ENCODE measurements at regions not wholly inside any gene's neighbourhood (a gene's known extent, or its start where the extent isn't known, plus 50 kb on each side); places are given as distances from the start of the nearest gene placed in this dataset.

DNA sequence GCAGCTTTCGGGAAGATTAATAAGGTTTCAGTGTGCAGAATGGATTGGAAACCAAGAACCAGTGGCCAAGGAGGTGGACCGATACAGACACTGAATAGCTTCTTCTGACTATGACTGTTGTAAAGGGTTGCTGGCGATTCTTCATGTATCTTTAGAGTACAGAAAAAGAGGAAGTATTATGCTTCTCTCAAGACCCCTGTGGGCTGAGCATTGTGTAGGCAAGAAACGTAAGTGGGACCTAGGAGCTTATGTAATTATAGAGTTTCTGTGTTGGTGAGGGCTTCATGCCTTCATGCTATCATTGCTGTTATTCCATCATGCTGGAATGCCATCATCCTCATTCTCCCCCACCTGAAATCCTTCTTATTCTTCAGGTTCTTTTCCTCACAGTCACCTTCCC is 105.4 kb upstream of the AKIRIN2 start:
- Mint-ChIP-seq H3K4me1 (ENCODE audit: low read depth) (peaks cover 3% of the 10 kb centered on the region), H3K9me3 (no peaks in the 10 kb centered on the region), H3K27me3 (ENCODE audit: low read depth) (no peaks in the 10 kb centered on the region), H3K36me3 (ENCODE audit: low read depth) (no peaks in the 10 kb centered on the region), H3K27ac (no peak overlapping the region), H3K4me3 (no peak overlapping the region)

DNA sequence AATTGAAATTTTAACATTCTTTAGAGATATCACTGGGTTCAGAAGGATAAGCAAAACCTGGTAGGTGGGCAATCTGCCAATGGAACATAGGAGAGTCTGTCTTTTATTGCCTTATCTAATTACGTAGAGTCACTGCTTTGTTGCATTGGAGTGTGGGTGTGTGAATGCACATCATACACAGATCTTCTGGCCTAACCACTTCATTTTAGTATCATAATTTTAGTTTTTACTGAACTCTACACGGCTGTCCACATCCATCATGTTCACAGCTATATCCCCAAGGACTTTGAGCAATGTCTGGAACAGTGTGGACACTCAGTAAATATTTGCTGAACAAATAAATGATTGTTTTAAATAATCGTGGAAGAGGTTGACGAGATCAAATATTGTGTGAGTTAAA is 104.6 kb upstream of the AKIRIN2 start:
- Mint-ChIP-seq H3K27ac (no peak overlapping the region), H3K27me3 (ENCODE audit: low read depth) (no peaks in the 10 kb centered on the region), H3K4me1 (ENCODE audit: low read depth) (peaks cover 3% of the 10 kb centered on the region), H3K36me3 (ENCODE audit: low read depth) (no peaks in the 10 kb centered on the region), H3K9me3 (no peaks in the 10 kb centered on the region), H3K4me3 (no peak overlapping the region)

DNA sequence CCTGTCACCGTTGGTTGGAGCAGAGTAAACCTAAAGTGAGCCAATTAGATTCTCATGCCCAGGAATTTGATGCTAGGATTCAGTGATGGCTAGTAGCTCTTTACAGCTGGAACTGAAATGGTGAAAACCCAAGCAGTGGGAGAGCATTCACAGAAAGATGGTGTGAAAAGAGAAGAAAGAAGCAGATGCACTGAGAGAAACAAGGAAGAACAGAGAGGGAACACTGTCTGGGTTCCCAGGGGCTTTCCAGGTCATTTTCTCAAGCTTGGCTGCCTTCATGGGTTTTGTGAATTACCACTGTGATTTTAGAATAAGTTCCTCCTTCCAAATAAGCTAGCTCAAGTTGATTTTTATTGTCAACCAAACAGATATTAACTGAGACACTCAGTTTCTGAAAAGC is 104.1 kb upstream of the AKIRIN2 start:
- no peak overlapping the region for H3K4me3 Mint-ChIP-seq
- H3K27ac Mint-ChIP-seq, result no peak overlapping the region
- peaks cover 3% of the 10 kb centered on the region for H3K4me1 Mint-ChIP-seq (ENCODE audit: low read depth)
- H3K27me3 Mint-ChIP-seq (ENCODE audit: low read depth), result no peaks in the 10 kb centered on the region
- no peaks in the 10 kb centered on the region for H3K9me3 Mint-ChIP-seq
- no peaks in the 10 kb centered on the region for H3K36me3 Mint-ChIP-seq (ENCODE audit: low read depth)

DNA sequence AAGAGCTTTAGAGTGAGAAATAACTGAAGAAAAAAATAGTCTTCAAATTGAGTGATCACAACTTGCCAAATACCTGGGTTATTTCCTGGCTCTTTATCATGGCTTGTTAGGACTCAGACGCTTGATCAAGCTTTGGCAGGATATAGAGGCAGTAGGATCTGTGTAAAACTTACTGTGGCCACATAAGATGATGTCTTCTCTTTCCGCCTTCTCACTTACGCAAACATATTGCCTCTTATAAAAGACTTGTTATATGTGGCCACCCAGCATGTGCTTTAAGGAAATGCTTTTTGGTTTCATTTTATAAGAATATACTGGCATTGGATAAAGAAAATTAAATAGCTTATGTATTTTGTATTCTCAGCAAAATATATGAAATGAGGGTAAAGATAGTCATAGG is 101.8 kb upstream of the AKIRIN2 start:
- Mint-ChIP-seq H3K9me3 (no peaks in the 10 kb centered on the region), H3K27me3 (ENCODE audit: low read depth) (peaks cover 4% of the 10 kb centered on the region), H3K27ac (no peak overlapping the region), H3K4me3 (no peak overlapping the region), H3K36me3 (ENCODE audit: low read depth) (no peaks in the 10 kb centered on the region), H3K4me1 (ENCODE audit: low read depth) (peaks cover 6% of the 10 kb centered on the region)

DNA sequence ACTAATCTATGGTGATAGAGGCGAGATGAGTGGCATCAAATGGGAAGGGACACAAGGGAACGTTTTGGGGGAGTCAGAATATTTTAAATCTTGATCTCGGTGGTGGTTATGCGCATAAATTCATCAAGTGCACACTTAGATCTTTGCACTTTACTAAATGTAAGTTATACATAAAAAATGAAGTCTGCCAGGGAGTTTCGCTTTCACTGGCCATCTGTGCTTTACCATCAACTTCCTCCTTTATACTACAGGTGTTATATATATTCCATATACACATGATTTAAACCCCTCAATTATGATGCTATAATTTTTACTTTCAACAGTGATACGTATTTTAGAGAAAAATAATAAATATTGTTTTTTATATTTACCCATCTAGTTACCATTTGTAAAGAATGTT is 97.6 kb upstream of the AKIRIN2 start:
- Mint-ChIP-seq H3K36me3 (ENCODE audit: low read depth) (no peaks in the 10 kb centered on the region), H3K27me3 (ENCODE audit: low read depth) (peaks cover 9% of the 10 kb centered on the region), H3K9me3 (no peaks in the 10 kb centered on the region), H3K27ac (no peak overlapping the region), H3K4me3 (no peak overlapping the region), H3K4me1 (ENCODE audit: low read depth) (peaks cover 3% of the 10 kb centered on the region)

DNA sequence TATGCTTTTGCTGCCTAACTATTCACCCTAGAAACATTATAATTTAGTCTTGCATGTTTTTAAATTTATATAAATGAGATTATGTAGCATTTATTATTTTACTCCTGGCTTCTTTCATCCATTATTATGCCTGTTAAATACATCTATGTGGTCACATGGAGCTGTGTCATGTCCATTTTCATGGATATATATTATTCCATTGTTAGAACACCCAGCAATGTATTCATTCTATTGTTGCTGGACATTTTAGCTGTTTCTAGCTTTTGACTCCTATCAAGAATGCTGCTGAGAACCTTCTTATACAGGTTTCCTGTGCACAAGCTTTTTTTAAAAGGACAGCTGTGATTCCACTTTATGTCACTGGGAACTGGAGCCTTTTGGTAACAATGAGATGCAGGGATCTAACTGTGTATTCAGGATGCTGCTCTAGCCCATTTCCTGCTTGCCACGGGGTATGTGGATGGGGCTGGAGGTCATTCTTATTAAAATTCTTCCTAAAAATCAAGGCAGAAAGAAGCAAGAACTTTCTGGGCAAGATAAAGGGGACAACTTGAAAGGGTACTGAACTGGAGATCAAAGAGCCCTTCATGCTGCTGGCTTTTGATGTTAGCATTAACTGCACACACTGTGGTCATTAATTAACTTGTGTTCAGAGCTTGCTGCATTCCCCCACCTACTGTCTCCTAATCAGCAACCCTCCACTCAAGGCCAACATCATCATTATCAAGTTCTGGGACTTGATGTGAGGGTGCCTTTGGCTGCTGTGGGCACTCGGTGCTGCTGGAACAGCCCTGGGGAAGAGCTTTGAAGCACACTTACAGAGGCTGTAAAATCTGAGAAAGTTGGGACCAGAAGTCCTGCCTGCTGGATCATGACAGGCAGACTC is 96.6 kb upstream of the AKIRIN2 start:
- no peaks in the 10 kb centered on the region for H3K36me3 Mint-ChIP-seq (ENCODE audit: low read depth)
- H3K4me1 Mint-ChIP-seq (ENCODE audit: low read depth), result peaks cover 3% of the 10 kb centered on the region
- peaks cover 9% of the 10 kb centered on the region for H3K27me3 Mint-ChIP-seq (ENCODE audit: low read depth)
- no peak overlapping the region for H3K27ac Mint-ChIP-seq
- no peaks in the 10 kb centered on the region for H3K9me3 Mint-ChIP-seq
- no peak overlapping the region for H3K4me3 Mint-ChIP-seq

DNA sequence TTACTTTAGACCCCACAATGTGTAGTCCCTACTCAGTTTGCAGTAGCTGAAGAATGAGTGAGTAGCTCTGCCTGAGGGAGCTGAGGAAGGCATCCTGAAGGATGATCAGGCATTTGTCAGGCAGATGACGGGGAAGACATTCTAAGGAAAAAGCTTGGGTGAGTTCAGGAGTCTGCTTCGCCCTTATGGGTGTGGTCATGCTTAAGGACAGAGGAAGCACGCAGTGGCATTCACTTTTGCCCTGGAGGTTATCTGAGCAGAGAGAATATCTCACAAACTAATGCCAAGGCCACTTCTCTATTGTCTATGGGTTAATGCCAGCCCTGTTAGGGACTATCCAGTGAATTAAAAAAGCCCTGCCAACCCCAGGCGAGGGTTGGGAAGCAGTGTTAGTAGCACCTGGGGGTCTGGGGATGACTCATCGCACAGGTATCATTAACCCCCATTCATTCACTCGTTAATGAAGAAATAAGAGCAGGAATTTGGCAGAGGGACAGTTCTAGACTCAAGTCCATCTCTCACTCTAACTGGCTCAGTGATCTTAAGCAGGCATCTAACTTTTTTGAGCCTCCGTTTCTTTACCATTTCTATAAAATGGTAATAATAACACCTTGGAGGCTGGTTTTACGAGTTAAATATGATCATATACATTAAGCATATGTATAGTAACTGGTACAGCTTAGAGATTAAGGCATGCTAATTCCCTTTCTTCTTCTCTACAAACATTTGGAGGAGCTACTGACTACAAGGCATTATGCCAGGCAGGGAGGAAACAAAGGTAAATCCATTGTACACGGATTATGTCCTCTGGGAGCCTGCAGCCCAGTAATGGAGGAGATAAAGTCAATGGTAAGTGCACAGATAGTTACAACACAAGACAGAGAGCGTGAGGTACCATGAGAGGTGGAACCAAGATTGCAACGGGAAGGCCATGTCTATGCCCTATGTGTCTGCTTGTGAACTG is 93.2 kb upstream of the AKIRIN2 start:
- peaks cover 6% of the 10 kb centered on the region for H3K27me3 Mint-ChIP-seq (ENCODE audit: low read depth)
- no peaks in the 10 kb centered on the region for H3K36me3 Mint-ChIP-seq (ENCODE audit: low read depth)
- peaks cover 3% of the 10 kb centered on the region for H3K4me1 Mint-ChIP-seq (ENCODE audit: low read depth)
- H3K27ac Mint-ChIP-seq, result no peak overlapping the region
- H3K9me3 Mint-ChIP-seq, result no peaks in the 10 kb centered on the region
- H3K4me3 Mint-ChIP-seq, result no peak overlapping the region

DNA sequence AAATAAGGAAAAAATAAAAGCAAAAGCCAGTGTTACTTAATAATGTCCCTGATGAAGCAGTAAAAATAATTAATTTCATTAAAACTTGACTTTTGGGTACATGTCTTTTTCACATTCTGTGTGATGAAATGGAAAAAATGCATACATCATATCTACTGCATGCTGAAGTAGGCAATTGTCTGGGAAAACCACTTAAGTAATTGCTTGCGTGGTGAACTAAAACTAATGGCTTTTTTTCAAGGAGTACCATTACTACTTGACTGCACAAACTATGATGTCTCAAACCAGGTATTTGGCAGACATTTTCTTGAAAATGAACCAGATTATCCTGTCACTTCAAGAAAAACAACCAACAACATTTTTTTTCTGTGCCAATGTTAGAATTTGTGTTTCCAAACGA is 91.3 kb upstream of the AKIRIN2 start:
- no peak overlapping the region for H3K27ac Mint-ChIP-seq
- H3K4me3 Mint-ChIP-seq, result no peak overlapping the region
- H3K9me3 Mint-ChIP-seq, result no peaks in the 10 kb centered on the region
- no peaks in the 10 kb centered on the region for H3K4me1 Mint-ChIP-seq (ENCODE audit: low read depth)
- H3K36me3 Mint-ChIP-seq (ENCODE audit: low read depth), result no peaks in the 10 kb centered on the region
- H3K27me3 Mint-ChIP-seq (ENCODE audit: low read depth), result peaks cover 9% of the 10 kb centered on the region

DNA sequence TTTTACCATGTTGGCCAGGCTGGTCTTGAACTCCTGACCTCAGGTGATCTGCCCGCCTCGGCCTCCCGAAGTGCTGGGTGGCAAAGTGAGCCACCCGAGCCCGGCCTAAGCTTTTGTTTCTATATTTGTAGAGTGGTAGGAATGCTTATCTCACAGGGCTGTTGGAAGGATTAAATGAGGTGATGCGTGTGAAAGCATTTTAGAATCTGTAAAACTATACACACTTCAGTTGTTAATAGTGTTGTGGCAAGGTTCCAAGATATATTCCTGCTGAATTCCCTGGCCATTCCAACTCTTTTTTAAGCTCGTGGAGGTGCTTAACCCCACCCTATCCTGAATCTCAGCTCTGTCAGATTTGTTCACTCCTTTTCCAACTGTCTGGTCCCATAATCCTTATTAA is 89.9 kb upstream of the AKIRIN2 start:
- H3K36me3 Mint-ChIP-seq (ENCODE audit: low read depth), result no peaks in the 10 kb centered on the region
- peaks cover 8% of the 10 kb centered on the region for H3K27me3 Mint-ChIP-seq (ENCODE audit: low read depth)
- H3K9me3 Mint-ChIP-seq, result no peaks in the 10 kb centered on the region
- no peaks in the 10 kb centered on the region for H3K4me1 Mint-ChIP-seq (ENCODE audit: low read depth)
- no peak overlapping the region for H3K27ac Mint-ChIP-seq
- H3K4me3 Mint-ChIP-seq, result no peak overlapping the region

DNA sequence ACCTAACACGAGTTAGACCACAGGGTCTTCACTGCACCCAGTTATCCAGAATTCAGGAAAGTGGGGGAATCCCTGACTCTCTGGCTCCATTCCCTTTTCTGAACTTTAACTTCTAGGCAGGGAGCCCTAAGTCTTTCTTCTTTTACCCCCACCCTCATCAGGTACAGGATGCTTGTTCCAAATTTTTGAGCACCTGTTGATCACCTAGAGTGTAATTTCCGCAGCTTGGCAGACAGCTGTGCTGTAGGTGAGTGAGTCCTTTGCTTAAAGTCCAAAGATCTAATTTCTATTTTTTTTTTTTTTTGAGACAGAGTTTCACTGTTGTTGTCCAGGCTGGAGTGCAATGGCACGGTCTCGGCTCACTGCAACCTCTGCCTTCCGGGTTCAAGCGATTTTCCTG is 89.5 kb upstream of the AKIRIN2 start:
- peaks cover 10% of the 10 kb centered on the region for H3K27me3 Mint-ChIP-seq (ENCODE audit: low read depth)
- H3K4me3 Mint-ChIP-seq, result no peak overlapping the region
- H3K4me1 Mint-ChIP-seq (ENCODE audit: low read depth), result no peaks in the 10 kb centered on the region
- H3K27ac Mint-ChIP-seq, result no peak overlapping the region
- H3K9me3 Mint-ChIP-seq, result no peaks in the 10 kb centered on the region
- H3K36me3 Mint-ChIP-seq (ENCODE audit: low read depth), result no peaks in the 10 kb centered on the region

DNA sequence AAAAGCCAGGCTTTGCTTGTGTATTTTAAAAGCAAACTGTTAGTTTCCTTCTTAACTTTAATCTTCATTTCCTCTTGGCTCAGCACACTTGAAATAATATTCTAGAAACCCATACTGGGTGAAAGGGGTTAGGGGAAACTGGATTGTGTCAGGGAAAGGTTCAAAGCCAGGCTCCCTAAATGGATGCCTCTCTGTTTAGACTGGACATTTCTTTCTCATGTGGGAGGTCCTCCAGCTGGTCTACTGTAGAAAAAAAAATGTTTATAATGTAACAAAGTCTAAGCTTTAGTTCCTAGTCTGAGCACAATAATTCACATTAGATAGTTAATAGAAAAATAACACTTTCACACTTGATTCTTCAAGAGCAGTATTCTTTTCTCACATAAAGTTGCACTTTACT is 89.0 kb upstream of the AKIRIN2 start:
- H3K27me3 Mint-ChIP-seq (ENCODE audit: low read depth), result peaks cover 11% of the 10 kb centered on the region
- H3K4me3 Mint-ChIP-seq, result no peak overlapping the region
- no peaks in the 10 kb centered on the region for H3K4me1 Mint-ChIP-seq (ENCODE audit: low read depth)
- H3K9me3 Mint-ChIP-seq, result no peaks in the 10 kb centered on the region
- H3K36me3 Mint-ChIP-seq (ENCODE audit: low read depth), result no peaks in the 10 kb centered on the region
- no peak overlapping the region for H3K27ac Mint-ChIP-seq

DNA sequence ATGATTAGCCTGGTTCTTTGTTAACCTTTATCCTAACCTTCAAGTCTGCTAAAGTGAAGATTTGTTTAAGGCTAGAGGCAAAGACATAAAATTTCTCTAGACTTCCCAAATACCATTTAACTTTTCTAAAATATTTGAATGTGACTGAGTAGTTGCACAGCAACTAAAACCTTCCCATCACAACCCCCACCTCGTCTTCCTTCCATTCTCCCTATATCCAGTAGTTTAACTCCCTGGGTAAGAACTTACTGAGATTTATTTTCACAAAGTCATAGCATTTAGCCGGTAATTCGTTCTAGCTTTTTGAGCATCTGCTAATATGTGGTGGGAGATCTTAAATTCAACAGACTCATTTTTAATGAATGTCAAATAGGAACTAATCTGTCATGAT is 87.9 kb upstream of the AKIRIN2 start:
- Mint-ChIP-seq H3K27ac (no peak overlapping the region), H3K36me3 (ENCODE audit: low read depth) (no peaks in the 10 kb centered on the region), H3K4me3 (no peak overlapping the region), H3K9me3 (no peaks in the 10 kb centered on the region), H3K27me3 (ENCODE audit: low read depth) (peaks cover 11% of the 10 kb centered on the region), H3K4me1 (ENCODE audit: low read depth) (no peaks in the 10 kb centered on the region)

DNA sequence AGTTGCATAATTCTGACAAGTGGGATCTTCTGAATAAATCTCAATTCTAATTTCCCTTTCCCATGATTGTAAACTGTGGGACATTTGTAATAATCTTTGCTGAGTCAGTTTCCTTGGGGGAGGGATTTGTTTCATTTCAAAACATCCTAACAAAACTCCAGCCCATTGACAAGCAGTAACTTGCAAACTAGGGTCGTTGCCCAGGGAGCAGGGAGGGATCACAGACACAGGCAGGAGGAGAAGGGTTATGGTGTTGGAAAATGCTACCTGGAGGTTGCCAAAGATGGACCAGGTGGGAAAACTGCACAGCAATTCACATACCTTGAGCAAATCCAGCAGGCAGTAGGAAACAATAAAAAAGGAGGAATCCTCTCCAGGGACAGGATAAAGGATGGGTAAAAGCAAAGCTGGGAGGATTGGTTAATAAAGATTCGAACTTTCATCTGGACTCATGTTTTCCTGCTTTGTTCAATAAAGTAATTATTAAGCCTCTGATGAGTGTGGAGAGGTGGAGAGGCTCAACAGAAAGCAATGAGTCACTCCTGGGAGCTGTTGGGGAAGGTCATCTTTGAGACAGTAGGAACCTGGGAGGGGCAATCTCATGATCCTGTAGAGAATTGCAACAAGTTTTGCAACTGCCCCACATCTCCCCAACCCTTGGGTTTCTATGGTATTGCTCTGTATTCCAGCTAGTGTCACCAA is 87.3 kb upstream of the AKIRIN2 start:
- Mint-ChIP-seq H3K4me1 (ENCODE audit: low read depth) (no peaks in the 10 kb centered on the region), H3K9me3 (no peaks in the 10 kb centered on the region), H3K27ac (no peak overlapping the region), H3K27me3 (ENCODE audit: low read depth) (peaks cover 11% of the 10 kb centered on the region), H3K4me3 (no peak overlapping the region), H3K36me3 (ENCODE audit: low read depth) (no peaks in the 10 kb centered on the region)

DNA sequence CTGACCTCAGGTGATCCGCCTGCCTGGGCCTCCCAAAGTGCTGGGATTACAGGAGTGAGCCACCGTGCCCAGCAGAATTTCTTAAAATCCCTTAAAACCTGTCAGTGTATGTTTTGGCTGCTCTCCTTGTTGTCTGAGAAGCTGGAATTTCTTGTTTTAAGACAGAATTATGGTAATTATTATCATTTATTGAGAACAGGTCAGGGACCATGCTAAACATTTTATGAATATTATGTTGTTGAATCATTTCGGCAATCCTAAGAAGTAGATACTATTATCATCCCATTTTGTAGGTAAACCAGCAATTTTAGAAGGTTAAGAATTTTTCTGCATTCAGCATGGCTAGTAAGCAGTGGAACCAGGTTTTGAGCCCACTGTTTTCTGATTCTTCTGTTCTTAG is 86.1 kb upstream of the AKIRIN2 start:
- H3K4me1 Mint-ChIP-seq (ENCODE audit: low read depth), result no peaks in the 10 kb centered on the region
- no peak overlapping the region for H3K27ac Mint-ChIP-seq
- no peaks in the 10 kb centered on the region for H3K9me3 Mint-ChIP-seq
- H3K27me3 Mint-ChIP-seq (ENCODE audit: low read depth), result peaks cover 11% of the 10 kb centered on the region
- no peaks in the 10 kb centered on the region for H3K36me3 Mint-ChIP-seq (ENCODE audit: low read depth)
- no peak overlapping the region for H3K4me3 Mint-ChIP-seq

Data from T-helper 1 cell treated with Interleukin-12 subunit alpha and Interleukin-12 subunit beta and Interleukin-4 antibody, amounts not matched to agents 30 μg/mL and 1 μg/mL, for 36 hours (primary cell).